Tibial artery (tissue), 4 donors: ENCODE measurements at regions not wholly inside any gene's neighbourhood (a gene's known extent, or its start where the extent isn't known, plus 50 kb on each side); places are given as distances from the start of the nearest gene placed in this dataset.

ENCODE experiments used
- DNase-seq, 2 donors: peaks; one replicate each; pipeline ENCODE4 v3.0.0-alpha.2; 2019
- H3K27ac ChIP-seq, 2 donors: fragments of 200-600 bp; sonication (generic) in 1 of 2; 1 replicate in 1 of 2; 2 replicates in 1 of 2; pipeline ENCODE4 v1.5.1; 2018 to 2019; ENCODE audit warnings: mild to moderate bottlenecking in 1 of 2
- H3K27me3 ChIP-seq, 2 donors: fragments of 200-600 bp; sonication (generic) in 1 of 2; one replicate each; pipeline versions ENCODE4 v1.5.1 to v1.6.0; 2016 to 2019
- H3K36me3 ChIP-seq, 3 donors: fragments of 200-600 bp; sonication (generic) in 2 of 3; one replicate each; pipeline ENCODE4 v1.5.1; 2016 to 2019; ENCODE audit warnings: mild to moderate bottlenecking in 2 of 3
- H3K4me1 ChIP-seq, 4 donors: fragments of 200-600 bp; sonication (generic) in 2 of 4; 1 replicate in 3 of 4; 2 replicates in 1 of 4; pipeline ENCODE4 v1.5.1; 2016 to 2019
- H3K4me3 ChIP-seq, 2 donors: fragments of 200-600 bp; sonication (generic) in 1 of 2; 1 replicate in 1 of 2; 2 replicates in 1 of 2; pipeline ENCODE4 v1.5.1; 2018 to 2019; ENCODE audit warnings: mild to moderate bottlenecking in 2 of 2
- H3K9me3 ChIP-seq, 3 donors: fragments of 200-600 bp; sonication (generic) in 1 of 3; one replicate each; pipeline ENCODE4 v1.5.1; 2016 to 2019
- CTCF ChIP-seq, 2 experiments: fragments of 200-600 bp in 1 of 2; fragments of 450-650 bp in 1 of 2; IDR thresholded peaks; one replicate each; pipeline ENCODE4 v1.5.1; 2017 to 2019; ENCODE audit warnings: antibody characterized with exemption in 2 of 2, mild to moderate bottlenecking in 1 of 2, moderate library complexity in 1 of 2
- intact Hi-C: fragments of 100-400 bp; cut with DNase I; formaldehyde crosslinking; loops from one replicate; pipeline ENCODE4 v1.15.0; 2023; ENCODE audit warnings: low total_unique reads

GRCh38 chr17:34000639-34001038 lies 254.4 kb upstream of the CCL2 start:
- Histone ChIP-seq H3K9me3 (peaks cover 0 to 18% (median 11%) of the 10 kb centered on the region in 3 donors), H3K27ac (no peak overlapping the region), H3K4me1 (no peaks in the 10 kb centered on the region), H3K36me3 (no peaks in the 10 kb centered on the region), H3K4me3 (no peak overlapping the region), H3K27me3 (no peaks in the 10 kb centered on the region)
- intact Hi-C loops = no loop called here
- TF ChIP-seq CTCF (IDR thresholded peaks at IDR 0.05) = no peak
- no peak for DNase-seq

- Histone ChIP-seq H3K36me3 (no peaks in the 10 kb centered on the region), H3K4me3 (no peak overlapping the region), H3K4me1 (no peaks in the 10 kb centered on the region), H3K27me3 (no peaks in the 10 kb centered on the region), H3K27ac (no peak overlapping the region), H3K9me3 (peaks cover 0 to 18% (median 11%) of the 10 kb centered on the region in 3 donors)
- DNase-seq = no peak
- intact Hi-C loops = no loop called here
- no peak for TF ChIP-seq CTCF (IDR thresholded peaks at IDR 0.05)
Measured at GRCh38 chr17:34001246-34001645, 253.8 kb upstream of the CCL2 start.

GRCh38 chr17:34006126-34006525 lies 249.0 kb upstream of the CCL2 start:
- Histone ChIP-seq H3K4me1 (no peaks in the 10 kb centered on the region), H3K27ac (no peak overlapping the region), H3K4me3 (no peak overlapping the region), H3K27me3 (no peaks in the 10 kb centered on the region), H3K9me3 (peaks cover 0 to 5% (median 4%) of the 10 kb centered on the region in 3 donors), H3K36me3 (no peaks in the 10 kb centered on the region)
- TF ChIP-seq CTCF (IDR thresholded peaks at IDR 0.05) = no peak
- DNase-seq = no peak
- intact Hi-C loops = no loop called here

- TF ChIP-seq CTCF (IDR thresholded peaks at IDR 0.05) = no peak
- intact Hi-C loops = no loop called here
Measured at GRCh38 chr17:34008125-34008524, 247.0 kb upstream of the CCL2 start.

GRCh38 chr17:34009912-34010311 lies 245.2 kb upstream of the CCL2 start:
- DNase-seq = no peak
- Histone ChIP-seq H3K36me3 (no peaks in the 10 kb centered on the region), H3K4me3 (no peak overlapping the region), H3K9me3 (no peaks in the 10 kb centered on the region), H3K27me3 (no peaks in the 10 kb centered on the region), H3K27ac (no peak overlapping the region), H3K4me1 (no peaks in the 10 kb centered on the region)
- TF ChIP-seq CTCF (IDR thresholded peaks at IDR 0.05) = no peak
- intact Hi-C loops = no loop called here

More at GRCh38 chr17:34008125-34008524, 247.0 kb upstream of the CCL2 start:
- Histone ChIP-seq H3K27me3 (no peaks in the 10 kb centered on the region), H3K4me1 (no peaks in the 10 kb centered on the region), H3K36me3 (no peaks in the 10 kb centered on the region), H3K9me3 (no peaks in the 10 kb centered on the region), H3K27ac (no peak overlapping the region), H3K4me3 (no peak overlapping the region)
- DNase-seq = no peak

- H3K27me3 ChIP-seq = no peaks in the 10 kb centered on the region
- intact Hi-C loops = no loop called here
- H3K36me3 ChIP-seq = no peaks in the 10 kb centered on the region
- no peak overlapping the region for H3K27ac ChIP-seq
- TF ChIP-seq CTCF (IDR thresholded peaks at IDR 0.05) = no peak
- H3K4me3 ChIP-seq = no peak overlapping the region
- H3K9me3 ChIP-seq = no peaks in the 10 kb centered on the region
- no peaks in the 10 kb centered on the region for H3K4me1 ChIP-seq
- no peak for DNase-seq
Measured at GRCh38 chr17:34010534-34010933, 244.6 kb upstream of the CCL2 start.
